Cardiac muscle cell (in vitro differentiated cells and primary cell): ENCODE measurements at regions not wholly inside any gene's neighbourhood (a gene's known extent, or its start where the extent isn't known, plus 50 kb on each side); places are given as distances from the start of the nearest gene placed in this dataset.

ENCODE experiments used
- DNase-seq, 2 donors: peaks; one replicate each; pipeline versions ENCODE4 v3.0.0 to v3.0.0-alpha.2; 2010 to 2017; ENCODE audit warnings: low read depth in 1 of 2, low spot score in 1 of 2
- H3K27ac ChIP-seq: fragments of 200-600 bp; sonication (generic); 2 replicates; pipeline ENCODE4 v1.5.1; 2016
- H3K27me3 ChIP-seq: fragments of 200-600 bp; sonication (generic); 2 replicates; pipeline ENCODE4 v1.6.0; 2016; ENCODE audit warnings: control low read depth
- H3K36me3 ChIP-seq: fragments of 200-600 bp; sonication (generic); 2 replicates; pipeline ENCODE4 v1.5.1; 2016; ENCODE audit warnings: control low read depth
- H3K4me1 ChIP-seq: fragments of 200-600 bp; sonication (generic); 2 replicates; pipeline ENCODE4 v1.8.1; 2017; ENCODE audit warnings: low read depth, mild to moderate bottlenecking, mixed run types
- H3K4me3 ChIP-seq: fragments of 200-600 bp; sonication (generic); 2 replicates; pipeline ENCODE4 v1.5.1; 2016; ENCODE audit warnings: mild to moderate bottlenecking
- H3K9me3 ChIP-seq: fragments of 200-600 bp; sonication (generic); 2 replicates; pipeline ENCODE4 v1.5.1; 2017; ENCODE audit warnings: low read depth, mild to moderate bottlenecking, control low read depth
- TF ChIP-seq, protein P1 (sequence below): IDR thresholded peaks from 2 replicates; pipeline ENCODE4 v1.5.1; 2012; ENCODE audit warnings: low read depth, mild to moderate bottlenecking, low read length

DNA sequence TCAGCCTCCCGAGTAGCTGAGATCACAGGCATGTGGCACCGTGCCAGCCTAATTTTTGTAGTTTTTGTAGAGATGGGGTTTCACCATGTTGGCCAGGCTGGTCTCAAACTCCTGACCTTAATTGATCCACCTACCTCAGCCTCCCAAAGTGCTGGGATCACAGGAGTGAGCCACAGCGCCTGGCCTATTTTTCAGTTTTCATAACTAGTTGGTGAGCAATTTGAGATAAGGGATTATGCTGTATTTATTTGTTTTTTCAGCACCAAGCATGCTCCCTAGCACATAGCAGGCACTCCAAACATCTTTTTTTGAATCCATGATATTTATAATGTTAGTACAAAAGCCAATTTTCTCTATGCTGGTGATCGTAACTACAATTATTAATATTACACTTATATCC, 541.2 kb downstream of the SNAPC1 start:
- H3K36me3 ChIP-seq = no peaks in the 10 kb centered on the region
- H3K4me1 ChIP-seq = no peaks in the 10 kb centered on the region
- H3K9me3 ChIP-seq = no peaks in the 10 kb centered on the region
- H3K4me3 ChIP-seq = no peak overlapping the region
- no peaks in the 10 kb centered on the region for H3K27me3 ChIP-seq
- DNase-seq = no peak
- TF ChIP-seq, protein P1, sequence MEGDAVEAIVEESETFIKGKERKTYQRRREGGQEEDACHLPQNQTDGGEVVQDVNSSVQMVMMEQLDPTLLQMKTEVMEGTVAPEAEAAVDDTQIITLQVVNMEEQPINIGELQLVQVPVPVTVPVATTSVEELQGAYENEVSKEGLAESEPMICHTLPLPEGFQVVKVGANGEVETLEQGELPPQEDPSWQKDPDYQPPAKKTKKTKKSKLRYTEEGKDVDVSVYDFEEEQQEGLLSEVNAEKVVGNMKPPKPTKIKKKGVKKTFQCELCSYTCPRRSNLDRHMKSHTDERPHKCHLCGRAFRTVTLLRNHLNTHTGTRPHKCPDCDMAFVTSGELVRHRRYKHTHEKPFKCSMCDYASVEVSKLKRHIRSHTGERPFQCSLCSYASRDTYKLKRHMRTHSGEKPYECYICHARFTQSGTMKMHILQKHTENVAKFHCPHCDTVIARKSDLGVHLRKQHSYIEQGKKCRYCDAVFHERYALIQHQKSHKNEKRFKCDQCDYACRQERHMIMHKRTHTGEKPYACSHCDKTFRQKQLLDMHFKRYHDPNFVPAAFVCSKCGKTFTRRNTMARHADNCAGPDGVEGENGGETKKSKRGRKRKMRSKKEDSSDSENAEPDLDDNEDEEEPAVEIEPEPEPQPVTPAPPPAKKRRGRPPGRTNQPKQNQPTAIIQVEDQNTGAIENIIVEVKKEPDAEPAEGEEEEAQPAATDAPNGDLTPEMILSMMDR = no peak
- no peak overlapping the region for H3K27ac ChIP-seq

DNA sequence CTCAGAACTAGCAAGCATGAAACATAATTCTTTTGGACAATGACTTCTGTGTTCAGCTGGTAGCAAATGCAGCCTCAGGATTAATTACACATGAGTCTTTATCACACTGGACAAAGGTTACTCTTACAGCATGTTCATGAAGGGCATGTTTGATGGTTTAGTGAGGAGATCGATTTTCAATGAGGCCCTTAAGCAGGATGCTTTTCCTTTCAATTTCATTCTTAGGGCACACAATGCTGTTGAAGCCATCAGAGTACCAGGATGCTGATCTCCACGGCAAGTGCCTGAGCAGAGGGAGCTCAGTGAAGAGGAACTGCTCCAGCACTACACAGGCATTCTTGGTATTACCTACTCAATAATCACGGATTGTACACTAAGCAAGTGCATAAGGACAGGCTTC, 542.0 kb downstream of the SNAPC1 start:
- TF ChIP-seq, protein P1 = no peak
- H3K36me3 ChIP-seq = no peaks in the 10 kb centered on the region
- H3K4me3 ChIP-seq = no peak overlapping the region
- no peaks in the 10 kb centered on the region for H3K9me3 ChIP-seq
- DNase-seq = no peak
- H3K27ac ChIP-seq = no peak overlapping the region
- H3K27me3 ChIP-seq = no peaks in the 10 kb centered on the region
- no peaks in the 10 kb centered on the region for H3K4me1 ChIP-seq

- Histone ChIP-seq H3K27me3 (no peaks in the 10 kb centered on the region), H3K36me3 (no peaks in the 10 kb centered on the region), H3K4me1 (no peaks in the 10 kb centered on the region), H3K27ac (no peak overlapping the region), H3K4me3 (no peak overlapping the region), H3K9me3 (no peaks in the 10 kb centered on the region)
- DNase-seq = no peak
- TF ChIP-seq, protein P1 = no peak
These were observed 545.6 kb downstream of the SNAPC1 start for GRCh38 chr14:62307844-62308243.

DNA sequence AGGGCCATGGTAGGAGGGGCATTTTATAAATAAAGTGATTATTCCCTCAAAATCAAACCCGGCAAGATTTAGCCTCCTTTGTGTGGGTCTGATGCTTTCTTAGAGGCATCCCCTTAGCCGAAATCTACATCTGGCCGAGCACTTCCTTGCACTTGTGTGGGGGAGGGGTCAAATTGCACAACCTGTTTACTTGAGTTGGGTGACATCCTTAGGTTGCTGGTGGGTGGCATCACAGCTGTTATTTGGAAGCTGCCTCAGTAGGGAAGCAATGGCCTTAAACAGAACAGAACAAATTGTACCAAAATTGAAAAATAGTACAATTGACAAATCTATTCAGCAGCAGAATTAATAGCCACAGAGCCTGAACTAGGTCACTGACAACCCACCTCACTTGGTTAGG, 546.1 kb downstream of the SNAPC1 start:
- H3K4me1 ChIP-seq = no peaks in the 10 kb centered on the region
- no peak overlapping the region for H3K27ac ChIP-seq
- H3K27me3 ChIP-seq = no peaks in the 10 kb centered on the region
- H3K9me3 ChIP-seq = no peaks in the 10 kb centered on the region
- no peaks in the 10 kb centered on the region for H3K36me3 ChIP-seq
- TF ChIP-seq, protein P1 = no peak
- no peak for DNase-seq
- no peak overlapping the region for H3K4me3 ChIP-seq

- Histone ChIP-seq H3K36me3 (no peaks in the 10 kb centered on the region), H3K9me3 (no peaks in the 10 kb centered on the region), H3K4me3 (no peak overlapping the region), H3K27ac (no peak overlapping the region), H3K4me1 (no peaks in the 10 kb centered on the region), H3K27me3 (no peaks in the 10 kb centered on the region)
- no peak for DNase-seq
- TF ChIP-seq, protein P1 = no peak
These were observed 546.7 kb downstream of the SNAPC1 start for GRCh38 chr14:62308891-62309290.

- no peak for DNase-seq
These were observed 551.0 kb downstream of the SNAPC1 start for GRCh38 chr14:62313212-62313611.

More at GRCh38 chr14:62313212-62313611, 551.0 kb downstream of the SNAPC1 start:
- Histone ChIP-seq H3K27ac (no peak overlapping the region), H3K4me1 (no peaks in the 10 kb centered on the region), H3K36me3 (no peaks in the 10 kb centered on the region), H3K9me3 (no peaks in the 10 kb centered on the region), H3K27me3 (no peaks in the 10 kb centered on the region), H3K4me3 (no peak overlapping the region)
- TF ChIP-seq, protein P1 = no peak
